Natural killer cell treated with Interleukin-12 subunit alpha and Interleukin-12 subunit beta and Interleukin-15 and Interleukin-18, amount 100 ng/mL, for 72 hours (primary cell): ENCODE measurements at regions not wholly inside any gene's neighbourhood (a gene's known extent, or its start where the extent isn't known, plus 50 kb on each side); places are given as distances from the start of the nearest gene placed in this dataset.
"Not testable (repeated sequence)": the region's sequence is repeated elsewhere in the genome, so short reads cannot be mapped to it uniquely, and the experiment has no call there.

Experiments used
- ATAC-seq, 2 donors: fragments of 150-1000 bp; cut with Tn5 transposase in 1 of 2; sonication (Bioruptor Pico), chemical (Tn5 transposase) in 1 of 2; 2 replicates each; pipeline ENCODE4 v1.10.0; 2021
- DNase-seq: peaks from one replicate; pipeline ENCODE4 v3.0.0; 2022; ENCODE audit warnings: low spot score
- H3K27ac Mint-ChIP-seq, 2 donors: 1 replicate in 1 of 2; 2 replicates in 1 of 2; pipeline ENCODE4 v1.8.0; 2022; ENCODE audit warnings: mixed read lengths in 2 of 2, mild to moderate bottlenecking in 1 of 2, moderate library complexity in 1 of 2
- H3K27me3 Mint-ChIP-seq, 2 donors: 1 replicate in 1 of 2; 2 replicates in 1 of 2; pipeline ENCODE4 v1.8.0; 2022; ENCODE audit warnings: mixed read lengths in 2 of 2
- H3K36me3 Mint-ChIP-seq: one replicate; pipeline ENCODE4 v1.8.0; 2022; ENCODE audit warnings: mixed read lengths
- H3K4me1 Mint-ChIP-seq, 2 donors: 1 replicate in 1 of 2; 2 replicates in 1 of 2; pipeline ENCODE4 v1.8.0; 2022; ENCODE audit warnings: low read depth in 2 of 2, mixed read lengths in 2 of 2, mild to moderate bottlenecking in 1 of 2
- H3K4me3 Mint-ChIP-seq: one replicate; pipeline ENCODE4 v1.8.0; 2022; ENCODE audit warnings: mixed read lengths
- H3K9me3 Mint-ChIP-seq: 2 replicates; pipeline ENCODE4 v1.8.0; 2022; ENCODE audit warnings: mixed read lengths

- ATAC-seq, result no peak
- Mint-ChIP-seq H3K4me1 (no peaks in the 10 kb centered on the region), H3K9me3 (no peaks in the 10 kb centered on the region), H3K27ac (no peak overlapping the region), H3K27me3 (no peaks in the 10 kb centered on the region), H3K36me3 (no peaks in the 10 kb centered on the region), H3K4me3 (no peak overlapping the region)
- no peak for DNase-seq
Observed at GRCh38 chr13:80817979-80818378, 477.1 kb upstream of the SPRY2 start.

- ATAC-seq, result no peak
- H3K27me3 Mint-ChIP-seq, result no peaks in the 10 kb centered on the region
Observed at GRCh38 chr13:80814541-80814940, 473.6 kb upstream of the SPRY2 start.

GRCh38 chr13:80810294-80810693 is 469.4 kb upstream of the SPRY2 start:
- not testable (repeated sequence) for H3K27me3 Mint-ChIP-seq, H3K9me3 Mint-ChIP-seq, ATAC-seq, H3K4me3 Mint-ChIP-seq, DNase-seq, H3K4me1 Mint-ChIP-seq, H3K36me3 Mint-ChIP-seq, H3K27ac Mint-ChIP-seq

More at GRCh38 chr13:80814541-80814940, 473.6 kb upstream of the SPRY2 start:
- H3K27ac Mint-ChIP-seq, result no peak overlapping the region
- H3K9me3 Mint-ChIP-seq, result peaks cover 5% of the 10 kb centered on the region
- no peak for DNase-seq
- no peaks in the 10 kb centered on the region for H3K4me1 Mint-ChIP-seq
- no peak overlapping the region for H3K4me3 Mint-ChIP-seq
- peaks cover 9% of the 10 kb centered on the region for H3K36me3 Mint-ChIP-seq

- H3K36me3 Mint-ChIP-seq, result no peaks in the 10 kb centered on the region
- ATAC-seq, result no peak
- DNase-seq, result no peak
- H3K27ac Mint-ChIP-seq, result no peak overlapping the region
- no peak overlapping the region for H3K4me3 Mint-ChIP-seq
- H3K27me3 Mint-ChIP-seq, result no peaks in the 10 kb centered on the region
- H3K4me1 Mint-ChIP-seq, result no peaks in the 10 kb centered on the region
- H3K9me3 Mint-ChIP-seq, result no peaks in the 10 kb centered on the region
Observed at GRCh38 chr13:80802946-80803345, 462.0 kb upstream of the SPRY2 start.

GRCh38 chr13:80798576-80799133 is 457.7 kb upstream of the SPRY2 start:
- Mint-ChIP-seq H3K27me3 (no peaks in the 10 kb centered on the region), H3K27ac (no peak overlapping the region), H3K36me3 (no peaks in the 10 kb centered on the region), H3K4me1 (no peaks in the 10 kb centered on the region), H3K9me3 (no peaks in the 10 kb centered on the region), H3K4me3 (no peak overlapping the region)
- ATAC-seq (no peak), DNase-seq (no peak)

GRCh38 chr13:80787604-80788003 is 446.7 kb upstream of the SPRY2 start:
- H3K36me3 Mint-ChIP-seq, result no peaks in the 10 kb centered on the region
- no peaks in the 10 kb centered on the region for H3K9me3 Mint-ChIP-seq
- no peaks in the 10 kb centered on the region for H3K4me1 Mint-ChIP-seq
- H3K27me3 Mint-ChIP-seq, result no peaks in the 10 kb centered on the region
- H3K27ac Mint-ChIP-seq, result no peak overlapping the region
- ATAC-seq (no peak), DNase-seq (no peak)
- H3K4me3 Mint-ChIP-seq, result no peak overlapping the region

- Mint-ChIP-seq H3K9me3 (no peaks in the 10 kb centered on the region), H3K4me1 (no peaks in the 10 kb centered on the region), H3K36me3 (no peaks in the 10 kb centered on the region), H3K27me3 (no peaks in the 10 kb centered on the region), H3K4me3 (no peak overlapping the region), H3K27ac (no peak overlapping the region)
- ATAC-seq (no peak), DNase-seq (no peak)
Observed at GRCh38 chr13:80783926-80784565, 443.1 kb upstream of the SPRY2 start.

GRCh38 chr13:80782441-80782840 is 441.5 kb upstream of the SPRY2 start:
- Mint-ChIP-seq H3K4me1 (no peaks in the 10 kb centered on the region), H3K4me3 (no peak overlapping the region), H3K27me3 (no peaks in the 10 kb centered on the region), H3K9me3 (no peaks in the 10 kb centered on the region), H3K27ac (no peak overlapping the region), H3K36me3 (no peaks in the 10 kb centered on the region)
- ATAC-seq (no peak), DNase-seq (no peak)

- DNase-seq (no peak), ATAC-seq (no peak)
- Mint-ChIP-seq H3K9me3 (no peaks in the 10 kb centered on the region), H3K4me3 (no peak overlapping the region), H3K4me1 (no peaks in the 10 kb centered on the region), H3K27me3 (no peaks in the 10 kb centered on the region), H3K27ac (no peak overlapping the region), H3K36me3 (no peaks in the 10 kb centered on the region)
Observed at GRCh38 chr13:80778297-80778696, 437.4 kb upstream of the SPRY2 start.

- Mint-ChIP-seq H3K4me3 (no peak overlapping the region), H3K27me3 (peaks cover 12 to 14% of the 10 kb centered on the region in 2 donors), H3K27ac (no peak overlapping the region), H3K4me1 (peaks cover 0 to 2% of the 10 kb centered on the region in 2 donors), H3K9me3 (no peaks in the 10 kb centered on the region), H3K36me3 (no peaks in the 10 kb centered on the region)
- no peak for ATAC-seq
- DNase-seq, result no peak
Observed at GRCh38 chr13:80757694-80758093, 416.8 kb upstream of the SPRY2 start.

GRCh38 chr13:80755910-80756309 is 415.0 kb upstream of the SPRY2 start:
- peaks cover 11 to 13% of the 10 kb centered on the region in 2 donors for H3K4me1 Mint-ChIP-seq
- H3K27me3 Mint-ChIP-seq, result peaks cover 27 to 29% of the 10 kb centered on the region in 2 donors
- DNase-seq (no peak), ATAC-seq (no peak)
- H3K9me3 Mint-ChIP-seq, result no peaks in the 10 kb centered on the region
- H3K36me3 Mint-ChIP-seq, result no peaks in the 10 kb centered on the region
- H3K4me3 Mint-ChIP-seq, result no peak overlapping the region
- no peak overlapping the region for H3K27ac Mint-ChIP-seq

- peaks cover 11 to 13% of the 10 kb centered on the region in 2 donors for H3K4me1 Mint-ChIP-seq
Observed at GRCh38 chr13:80754441-80754840, 413.5 kb upstream of the SPRY2 start.

GRCh38 chr13:80753866-80754265 is 412.9 kb upstream of the SPRY2 start:
- H3K36me3 Mint-ChIP-seq, result no peaks in the 10 kb centered on the region
- no peaks in the 10 kb centered on the region for H3K9me3 Mint-ChIP-seq
- H3K27me3 Mint-ChIP-seq, result peaks cover 29 to 30% of the 10 kb centered on the region in 2 donors
- no peak overlapping the region for H3K4me3 Mint-ChIP-seq
- no peak for ATAC-seq
- H3K27ac Mint-ChIP-seq, result no peak overlapping the region
- DNase-seq, result no peak
- peaks cover 11 to 13% of the 10 kb centered on the region in 2 donors for H3K4me1 Mint-ChIP-seq

More at GRCh38 chr13:80754441-80754840, 413.5 kb upstream of the SPRY2 start:
- no peak for DNase-seq
- Mint-ChIP-seq H3K27ac (no peak overlapping the region), H3K27me3 (peaks cover 29 to 30% of the 10 kb centered on the region in 2 donors), H3K36me3 (no peaks in the 10 kb centered on the region), H3K4me3 (no peak overlapping the region), H3K9me3 (no peaks in the 10 kb centered on the region)
- ATAC-seq, result no peak

- no peak overlapping the region for H3K27ac Mint-ChIP-seq
- DNase-seq, result no peak
- ATAC-seq, result no peak
- H3K4me3 Mint-ChIP-seq, result no peak overlapping the region
- no peaks in the 10 kb centered on the region for H3K36me3 Mint-ChIP-seq
- H3K27me3 Mint-ChIP-seq, result peaks cover 30 to 31% of the 10 kb centered on the region in 2 donors
- no peaks in the 10 kb centered on the region for H3K9me3 Mint-ChIP-seq
- peaks cover 11 to 13% of the 10 kb centered on the region in 2 donors for H3K4me1 Mint-ChIP-seq
Observed at GRCh38 chr13:80751854-80752253, 410.9 kb upstream of the SPRY2 start.
